Gastroesophageal sphincter (tissue), 4 donors: ENCODE measurements at regions not wholly inside any gene's neighbourhood (a gene's known extent, or its start where the extent isn't known, plus 50 kb on each side); places are given as distances from the start of the nearest gene placed in this dataset.

ENCODE experiments used
- ATAC-seq: fragments of 150-250 bp; one replicate; pipeline ENCODE4 v1.9.1; 2016; ENCODE audit warnings: mild to moderate bottlenecking, moderate library complexity
- H3K27ac ChIP-seq, 4 donors: fragments of 200-600 bp; sonication (generic) in 3 of 4; 1 replicate in 3 of 4; 2 replicates in 1 of 4; pipeline ENCODE4 v1.5.1; 2016 to 2019
- H3K27me3 ChIP-seq: fragments of 200-600 bp; sonication (generic); one replicate; pipeline ENCODE4 v1.5.1; 2019
- H3K36me3 ChIP-seq, 2 donors: fragments of 200-600 bp; sonication (generic); one replicate each; pipeline ENCODE4 v1.5.1; 2019; ENCODE audit warnings: control low read depth in 1 of 2
- H3K4me1 ChIP-seq, 3 donors: fragments of 200-600 bp; sonication (generic); 1 replicate in 2 of 3; 2 replicates in 1 of 3; pipeline ENCODE4 v1.5.1; 2016 to 2019; ENCODE audit warnings: control low read depth in 2 of 3
- H3K4me3 ChIP-seq, 2 donors: fragments of 200-600 bp; sonication (generic); one replicate each; pipeline ENCODE4 v1.5.1; 2019; ENCODE audit warnings: mild to moderate bottlenecking in 1 of 2, moderate library complexity in 1 of 2
- H3K9me3 ChIP-seq, 3 donors: fragments of 200-600 bp; sonication (generic); one replicate each; pipeline ENCODE4 v1.5.1; 2017 to 2019; ENCODE audit warnings: control low read depth in 2 of 3
- EP300 ChIP-seq: sonication (generic); formaldehyde crosslinking; IDR thresholded peaks from one replicate; pipeline ENCODE4 v1.6.1; 2017; ENCODE audit warnings: antibody characterized with exemption, mild to moderate bottlenecking
- POLR2A ChIP-seq, 2 donors: fragments of 450-650 bp; IDR thresholded peaks; one replicate each; pipeline ENCODE4 v1.6.1; 2017; ENCODE audit warnings: antibody characterized with exemption in 2 of 2, mild to moderate bottlenecking in 2 of 2, moderate library complexity in 1 of 2
- POLR2AphosphoS5 ChIP-seq: sonication (generic); formaldehyde crosslinking; IDR thresholded peaks from one replicate; pipeline ENCODE4 v1.6.1; 2017; ENCODE audit warnings: antibody characterized with exemption
- WGBS, 2 donors: methylation state at CpG; one replicate each; pipeline ENCODE4 v1.1.5; 2018; ENCODE audit warnings: low coverage in 1 of 2; 5-methylcytosine and 5-hydroxymethylcytosine counted together
- small RNA-seq, 4 donors: library from RNA; depleted of rRNA; stranded (forward); fragments of <200 nt; gene quantifications; one replicate each; pipeline ENCODE3, GENCODE V24; 2016
- TF ChIP-seq, protein P1 (sequence below), 4 experiments: fragments of 200-600 bp in 2 of 4; fragments of 450-650 bp in 2 of 4; sonication (generic) in 1 of 4; IDR thresholded peaks; one replicate each; pipeline ENCODE4 v1.5.1; 2017 to 2019; ENCODE audit warnings: antibody characterized with exemption in 4 of 4, mild to moderate bottlenecking in 2 of 4, moderate library complexity in 2 of 4

DNA sequence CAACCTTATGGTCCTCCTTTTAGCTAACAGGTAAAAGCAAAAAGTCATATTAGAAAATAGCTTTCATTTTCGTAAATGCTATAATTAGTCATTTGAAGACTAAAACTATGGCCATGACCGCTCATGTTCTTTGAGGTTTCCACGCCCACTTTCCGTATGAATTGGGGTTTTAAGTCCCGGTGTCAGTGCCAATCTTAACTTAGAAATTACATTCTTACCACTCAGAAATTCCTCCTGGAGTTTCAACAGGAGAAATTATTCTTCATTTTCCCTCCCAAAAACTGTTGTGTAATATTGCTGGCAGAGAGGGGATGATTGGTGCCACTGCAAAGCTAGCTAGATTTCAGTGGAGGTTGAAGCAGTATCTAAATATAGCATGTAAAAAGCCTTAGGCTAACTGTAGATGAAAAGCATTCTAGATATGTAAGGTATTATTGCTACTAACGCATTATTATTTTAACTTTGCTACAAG, 71.0 kb upstream of the MDFIC2 start:
- peak overlapping the region in 1 of 4 donors; percentile 52 for H3K27ac ChIP-seq
- peak; percentile 55 for ATAC-seq
- H3K36me3 ChIP-seq = no peaks in the 10 kb centered on the region
- H3K9me3 ChIP-seq = no peaks in the 10 kb centered on the region
- H3K27me3 ChIP-seq = no peaks in the 10 kb centered on the region
- H3K4me1 ChIP-seq = peaks cover 0 to 6% (median 3%) of the 10 kb centered on the region in 3 donors
- TF ChIP-seq, protein P1, sequence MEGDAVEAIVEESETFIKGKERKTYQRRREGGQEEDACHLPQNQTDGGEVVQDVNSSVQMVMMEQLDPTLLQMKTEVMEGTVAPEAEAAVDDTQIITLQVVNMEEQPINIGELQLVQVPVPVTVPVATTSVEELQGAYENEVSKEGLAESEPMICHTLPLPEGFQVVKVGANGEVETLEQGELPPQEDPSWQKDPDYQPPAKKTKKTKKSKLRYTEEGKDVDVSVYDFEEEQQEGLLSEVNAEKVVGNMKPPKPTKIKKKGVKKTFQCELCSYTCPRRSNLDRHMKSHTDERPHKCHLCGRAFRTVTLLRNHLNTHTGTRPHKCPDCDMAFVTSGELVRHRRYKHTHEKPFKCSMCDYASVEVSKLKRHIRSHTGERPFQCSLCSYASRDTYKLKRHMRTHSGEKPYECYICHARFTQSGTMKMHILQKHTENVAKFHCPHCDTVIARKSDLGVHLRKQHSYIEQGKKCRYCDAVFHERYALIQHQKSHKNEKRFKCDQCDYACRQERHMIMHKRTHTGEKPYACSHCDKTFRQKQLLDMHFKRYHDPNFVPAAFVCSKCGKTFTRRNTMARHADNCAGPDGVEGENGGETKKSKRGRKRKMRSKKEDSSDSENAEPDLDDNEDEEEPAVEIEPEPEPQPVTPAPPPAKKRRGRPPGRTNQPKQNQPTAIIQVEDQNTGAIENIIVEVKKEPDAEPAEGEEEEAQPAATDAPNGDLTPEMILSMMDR (IDR thresholded peaks at IDR 0.05) = no peak
- TF ChIP-seq POLR2AphosphoS5 = peak; percentile 32
- 56 to 62% methylated on average over 6 of the region's 6 CpGs for WGBS, 2 donors
- peak overlapping the region in 1 of 2 donors; percentile 19 for H3K4me3 ChIP-seq

DNA sequence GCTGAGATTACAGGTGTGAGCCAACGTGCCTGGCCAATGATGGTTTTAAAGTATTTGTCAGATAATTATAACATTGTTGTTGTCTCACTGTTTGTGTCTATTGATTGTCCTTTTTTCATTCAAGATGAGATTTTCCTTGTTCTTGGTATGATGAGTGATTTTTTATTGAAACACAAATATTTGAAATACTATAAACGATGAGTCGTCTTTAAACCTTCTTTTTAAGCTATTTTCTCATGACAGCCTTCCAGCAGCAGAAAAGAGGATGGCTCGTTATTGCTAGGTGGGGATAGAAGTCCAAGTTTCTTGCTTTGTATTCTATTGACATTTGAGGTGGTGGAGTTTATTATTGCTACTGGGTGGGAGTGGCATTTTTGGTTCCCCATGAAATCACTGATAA, 61.7 kb upstream of the MDFIC2 start:
- Histone ChIP-seq H3K27me3 (no peaks in the 10 kb centered on the region), H3K4me3 (no peak overlapping the region), H3K4me1 (no peaks in the 10 kb centered on the region), H3K27ac (no peak overlapping the region), H3K9me3 (no peaks in the 10 kb centered on the region), H3K36me3 (no peaks in the 10 kb centered on the region)
- WGBS, 2 donors = 79 to 81% methylated on average over 3 to 4 of the region's 4 CpGs
- TF ChIP-seq POLR2AphosphoS5 = no peak
- TF ChIP-seq POLR2A (IDR thresholded peaks at IDR 0.05) = no peak
- TF ChIP-seq, protein P1 (IDR thresholded peaks at IDR 0.05) = no peak
- no peak for TF ChIP-seq EP300
- no peak for ATAC-seq

Small RNA genes in the stretch of these regions (small RNA-seq; reads per million reads assigned to genes)
- gene COX6CP6 = 0 reads per million in 4 donors
- 0 reads per million in 4 donors for gene RNU6-281P
